CD4-positive, alpha-beta T cell treated with Interleukin-4 for 1 hour (primary cell): ENCODE measurements at regions not wholly inside any gene's neighbourhood (a gene's known extent, or its start where the extent isn't known, plus 50 kb on each side); places are given as distances from the start of the nearest gene placed in this dataset.

Experiments
- DNase-seq, 2 donors: peaks; one replicate each; pipeline ENCODE4 v3.0.0-alpha.2; 2020 to 2022

GRCh38 chr3:70899816-70900215 is 587.4 kb upstream of the MDFIC2 start:
- no peak for DNase-seq

DNA sequence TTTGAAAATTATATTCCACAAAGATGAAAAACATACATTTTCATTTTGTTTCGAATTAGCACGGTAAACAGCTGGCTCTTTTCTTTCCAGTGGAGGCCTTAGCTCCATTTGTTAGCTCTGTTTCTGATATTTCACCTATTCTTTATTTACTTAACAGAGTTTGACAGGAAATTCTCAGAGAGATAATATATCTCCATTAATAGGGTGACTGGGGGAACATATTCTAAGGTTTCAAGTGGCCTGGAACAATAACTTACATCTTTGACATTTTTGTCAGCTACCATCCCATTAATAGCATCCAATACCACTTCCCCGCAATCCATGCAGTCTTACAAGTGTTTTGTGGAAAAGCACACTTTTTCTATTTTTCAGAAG is 577.6 kb upstream of the MDFIC2 start:
- DNase-seq = no peak

DNA sequence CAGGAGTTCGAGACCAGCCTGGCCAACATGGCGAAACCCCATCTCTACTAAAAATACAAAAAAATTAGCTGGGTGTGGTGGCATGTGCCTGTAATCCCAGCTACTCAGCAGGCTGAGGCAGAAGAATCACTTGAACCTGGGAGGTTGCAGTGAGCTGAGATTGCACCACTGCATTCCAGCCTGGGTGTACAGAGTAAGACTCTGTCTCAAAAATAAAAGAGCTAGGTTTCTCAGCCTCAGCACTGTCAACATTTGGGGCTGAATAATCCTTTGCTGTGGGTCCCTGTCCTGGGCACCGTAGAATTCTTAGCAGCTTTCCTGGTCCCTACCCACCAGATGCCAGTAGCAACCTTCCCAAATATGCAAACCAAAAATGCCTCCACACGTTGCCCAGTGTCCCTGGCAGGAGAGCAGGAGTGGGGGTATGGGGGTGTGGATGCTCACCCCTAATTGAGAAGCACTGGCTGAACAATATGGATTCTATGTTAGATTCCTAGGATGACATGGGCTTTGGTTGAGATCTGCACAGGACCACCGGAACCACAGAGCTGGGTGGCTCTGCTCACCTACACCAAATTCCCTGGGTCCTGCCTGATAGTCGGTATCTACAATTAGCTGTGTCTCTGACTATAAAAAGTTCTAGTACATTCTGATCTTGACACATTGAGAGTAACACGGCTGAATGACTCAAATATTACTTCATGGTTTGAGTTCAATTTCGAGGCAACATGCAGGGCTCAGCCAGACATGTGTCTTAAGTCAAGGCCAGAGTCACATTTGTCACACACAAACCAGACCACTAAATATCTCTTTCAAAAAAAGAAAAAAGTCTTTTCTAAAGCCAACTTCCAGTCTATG is 577.0 kb upstream of the MDFIC2 start:
- DNase-seq = no peak

DNA sequence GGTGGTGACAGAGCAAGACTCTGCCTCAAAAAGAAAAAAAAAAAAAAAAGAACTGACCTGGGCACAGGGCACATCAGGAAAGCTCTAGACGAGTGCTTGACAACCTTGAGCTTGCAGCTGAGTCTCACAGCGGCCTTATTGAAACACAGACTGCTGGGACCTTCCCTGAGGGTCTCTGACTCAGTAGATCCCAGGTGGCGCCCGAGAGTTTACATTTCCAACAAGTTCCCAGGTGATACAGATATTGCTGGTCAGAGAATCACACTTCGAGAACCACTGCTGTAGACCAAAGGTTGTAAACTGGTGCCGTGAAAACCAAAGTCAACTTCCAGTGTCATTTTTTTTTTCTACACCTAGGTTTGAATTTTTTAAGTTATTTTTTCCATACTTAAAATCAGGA is 573.2 kb upstream of the MDFIC2 start:
- no peak for DNase-seq

DNA sequence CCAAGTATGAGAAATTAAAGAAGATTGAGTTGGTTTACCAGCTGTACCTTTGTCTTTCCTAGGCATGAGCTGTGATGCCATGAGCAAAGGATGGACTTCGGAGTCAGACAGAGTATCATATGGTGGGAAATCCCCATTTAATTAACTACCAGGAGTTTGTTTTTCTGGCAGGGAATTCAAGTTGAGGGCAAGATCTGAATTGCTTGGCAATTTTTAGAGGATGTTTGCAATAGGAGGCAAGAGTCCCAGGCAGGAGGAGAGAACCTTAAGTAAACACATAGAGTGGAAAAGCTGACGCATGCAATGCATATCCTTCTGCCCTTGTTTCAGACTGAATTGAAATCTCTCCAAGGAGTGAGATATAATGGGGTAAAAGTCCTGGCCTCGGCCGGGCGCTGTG is 569.7 kb upstream of the MDFIC2 start:
- no peak for DNase-seq

DNA sequence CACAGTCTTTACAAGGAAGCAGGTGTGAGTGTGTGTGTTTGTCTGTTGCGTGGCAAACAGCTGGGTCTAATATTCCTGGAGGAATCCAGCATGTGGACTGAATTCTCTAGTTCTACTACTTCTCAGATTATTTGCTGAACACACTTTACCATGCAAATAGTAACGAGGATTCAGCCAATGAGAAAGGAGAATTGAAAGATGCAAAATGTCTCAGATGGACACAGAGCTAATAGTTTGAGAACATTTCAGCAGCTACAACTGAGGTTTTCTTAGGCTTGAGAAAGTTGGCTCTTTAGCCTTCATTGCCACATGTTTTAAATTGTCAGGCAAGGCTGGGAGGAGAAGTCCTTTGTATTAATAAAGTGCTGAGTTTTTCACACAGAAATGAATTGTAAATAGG is 568.0 kb upstream of the MDFIC2 start:
- DNase-seq = no peak

DNA sequence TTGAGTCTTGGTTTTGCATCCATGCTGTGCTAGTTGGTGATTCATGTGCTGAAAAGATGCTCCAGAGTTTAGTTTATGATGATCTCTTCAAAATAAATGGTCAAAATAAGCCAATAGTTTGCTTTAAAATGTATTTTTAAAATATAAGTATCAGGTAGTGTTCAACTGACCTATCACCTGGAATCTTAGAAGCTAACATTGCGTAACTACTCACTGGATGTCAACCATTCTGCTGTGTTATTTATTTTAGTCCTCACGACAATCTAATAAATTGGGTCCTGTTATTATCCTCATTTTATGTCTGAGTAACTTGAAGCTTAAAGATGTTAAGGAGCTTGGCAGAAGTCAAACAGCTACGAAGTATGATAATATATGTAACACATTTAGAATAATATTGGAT is 563.7 kb upstream of the MDFIC2 start:
- no peak for DNase-seq

DNA sequence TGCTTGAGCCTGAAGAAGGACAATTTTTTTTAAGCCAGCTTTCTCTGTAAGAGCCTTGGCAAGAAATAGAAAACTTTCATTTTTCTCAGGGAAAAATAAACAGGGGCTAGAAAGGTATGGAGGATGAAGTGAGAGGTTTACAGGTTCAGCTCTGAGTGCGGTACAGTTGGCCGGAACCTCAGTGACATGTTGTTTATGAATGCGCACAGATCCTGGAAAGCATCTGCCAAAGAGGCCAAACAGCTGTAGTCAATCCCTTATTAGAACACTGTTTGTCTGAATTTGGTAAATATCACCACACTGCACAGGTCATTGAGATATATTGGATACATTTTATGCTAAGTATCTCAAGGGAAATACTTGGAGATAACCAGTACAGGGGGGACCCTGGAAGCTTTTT is 561.8 kb upstream of the MDFIC2 start:
- no peak for DNase-seq

DNA sequence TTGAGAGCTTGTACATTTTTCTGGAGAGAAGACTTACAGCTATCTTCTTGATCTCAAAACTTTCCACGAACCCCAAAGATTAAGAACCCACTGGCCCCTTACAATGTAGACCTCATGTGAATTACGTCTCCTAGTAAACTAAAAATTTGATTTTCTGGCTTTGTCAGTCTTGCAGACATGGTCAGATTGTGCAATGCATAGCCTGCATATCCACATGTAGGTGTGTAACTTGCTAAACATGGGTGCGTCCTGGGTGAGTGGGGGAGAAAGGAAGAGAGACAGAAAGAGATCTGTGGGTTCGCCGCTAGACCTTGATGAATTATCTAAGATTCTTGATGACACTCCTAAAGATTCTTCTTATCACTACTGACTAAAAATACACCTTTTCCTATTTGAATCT is 561.2 kb upstream of the MDFIC2 start:
- no peak for DNase-seq

DNA sequence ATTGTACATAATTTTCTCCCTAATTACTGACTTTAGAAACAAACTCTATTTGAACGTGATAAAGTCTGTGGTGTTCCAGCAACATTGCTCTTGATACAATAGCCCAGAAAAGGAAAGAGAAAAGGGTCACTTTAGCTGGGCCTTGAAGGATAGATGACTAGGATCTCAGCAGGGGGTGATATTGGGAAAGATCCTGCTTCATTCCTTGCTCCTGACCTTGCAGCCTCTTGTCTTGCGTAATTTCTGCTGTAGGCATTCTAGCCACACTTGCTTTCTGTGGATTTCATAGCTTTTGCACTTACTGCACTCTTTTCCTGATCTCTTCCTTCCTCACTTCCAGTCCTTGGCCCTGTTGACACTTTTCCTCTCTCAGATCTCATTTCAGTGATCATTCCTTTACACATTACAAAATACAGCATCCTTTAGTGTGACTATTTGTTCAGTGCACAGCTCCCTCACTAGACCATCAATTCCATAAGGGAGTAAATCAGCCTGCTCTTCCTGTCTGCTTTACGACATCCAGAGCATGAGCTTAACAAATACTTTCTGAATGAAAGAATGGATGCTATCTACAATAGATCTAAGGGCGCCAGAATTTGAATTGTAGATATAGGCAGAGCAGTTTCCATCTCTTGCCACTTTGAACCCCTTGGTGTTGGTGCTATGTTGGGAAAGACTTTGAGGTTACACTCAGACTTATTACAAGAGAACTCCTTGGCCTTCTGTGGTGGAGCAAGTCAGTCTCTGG is 559.6 kb upstream of the MDFIC2 start:
- DNase-seq = no peak

DNA sequence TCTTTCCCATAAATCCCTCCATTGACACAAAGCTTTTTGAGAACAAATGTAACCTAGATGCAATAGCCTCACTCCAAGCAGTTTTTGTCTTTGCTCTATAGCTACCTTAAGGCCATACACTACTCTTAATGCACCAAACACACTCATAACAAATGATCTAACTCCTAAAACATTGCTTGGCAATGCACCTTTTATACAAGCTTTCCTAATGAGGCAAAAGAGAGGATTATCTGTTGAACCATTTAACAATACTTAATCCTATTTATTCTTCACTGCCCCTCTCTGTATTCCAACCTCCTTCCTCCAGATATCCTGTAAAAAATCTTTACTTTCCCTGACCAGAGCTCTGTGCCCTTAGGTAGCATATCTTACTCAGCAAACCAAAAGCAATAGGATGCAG is 558.1 kb upstream of the MDFIC2 start:
- no peak for DNase-seq

GRCh38 chr3:70868561-70868960 is 556.1 kb upstream of the MDFIC2 start:
- DNase-seq = no peak

GRCh38 chr3:70863049-70863448 is 550.6 kb upstream of the MDFIC2 start:
- DNase-seq = no peak

DNA sequence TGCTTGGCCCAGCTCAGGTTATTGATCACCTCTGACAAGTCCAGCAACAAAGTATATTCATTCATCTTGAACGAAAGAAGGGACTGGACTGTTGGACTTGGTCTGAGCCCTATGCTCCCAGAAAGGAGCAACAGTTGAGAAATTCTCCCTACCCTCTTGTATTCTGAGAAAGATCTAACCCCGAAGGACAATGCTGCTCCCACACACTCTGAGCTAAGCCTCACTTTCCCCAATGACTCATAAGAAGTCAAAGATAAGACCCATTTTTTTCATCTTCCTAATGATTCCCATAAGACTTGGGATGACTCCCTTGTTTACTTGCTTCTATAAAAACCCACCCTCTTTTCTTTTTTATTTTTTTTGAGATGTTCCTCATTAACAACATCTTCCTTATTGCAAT is 549.4 kb upstream of the MDFIC2 start:
- no peak for DNase-seq

DNA sequence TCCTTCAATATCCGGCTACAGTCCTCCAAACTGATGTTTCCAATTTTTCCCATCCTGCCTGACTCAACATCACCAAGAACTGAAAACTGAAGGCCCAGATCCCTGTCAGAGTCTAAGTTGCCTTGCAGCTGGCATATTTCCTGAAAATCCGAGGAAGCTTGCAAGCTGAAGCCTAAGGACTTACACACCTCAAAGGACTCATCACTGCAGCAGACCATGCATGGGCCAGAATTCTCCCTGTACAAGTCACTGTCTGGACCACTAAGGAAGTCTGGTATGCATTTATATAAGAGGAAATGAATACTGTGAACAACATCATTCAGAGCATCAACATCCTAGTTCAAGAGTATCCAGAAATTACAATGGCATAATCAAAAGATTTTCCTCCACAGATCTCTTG is 548.8 kb upstream of the MDFIC2 start:
- no peak for DNase-seq

GRCh38 chr3:70857916-70858315 is 545.5 kb upstream of the MDFIC2 start:
- no peak for DNase-seq

DNA sequence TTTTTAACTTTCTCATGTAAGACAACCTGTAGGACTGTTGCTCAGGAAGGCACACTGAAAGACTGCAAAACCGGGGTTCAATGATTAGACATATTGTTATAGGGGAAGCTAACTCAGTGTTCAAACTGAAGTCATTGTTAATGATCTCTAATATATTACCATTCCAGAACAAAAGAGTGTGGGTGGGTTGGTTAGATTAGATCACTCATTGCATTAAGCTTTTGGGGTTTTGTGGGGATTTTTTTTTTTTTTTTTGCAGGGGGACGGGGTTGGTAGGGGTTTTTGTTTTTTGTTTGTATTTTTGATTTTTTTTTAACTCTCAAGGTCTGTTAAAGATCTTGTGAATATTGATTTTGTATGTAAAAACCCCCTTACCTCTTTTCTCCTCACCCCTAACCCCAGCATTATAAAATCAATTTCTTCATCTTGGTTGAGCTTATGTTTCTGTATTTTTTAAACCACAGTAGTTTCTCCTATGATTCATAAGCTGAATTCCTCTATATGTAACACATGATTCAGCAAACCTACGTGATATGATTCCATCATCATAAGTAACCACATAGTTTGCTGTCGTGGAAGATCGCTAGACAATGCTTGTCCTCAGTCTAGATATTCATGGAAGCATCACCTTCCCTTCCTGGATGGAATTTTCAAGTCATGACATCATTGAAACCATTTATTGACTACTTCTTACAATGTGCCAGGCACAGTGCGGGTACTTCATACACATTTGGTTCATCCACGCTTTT is 544.1 kb upstream of the MDFIC2 start:
- no peak for DNase-seq

- DNase-seq = no peak
Measured at GRCh38 chr3:70855149-70855548, 542.7 kb upstream of the MDFIC2 start.

GRCh38 chr3:70854108-70854507 is 541.7 kb upstream of the MDFIC2 start:
- DNase-seq = no peak

DNA sequence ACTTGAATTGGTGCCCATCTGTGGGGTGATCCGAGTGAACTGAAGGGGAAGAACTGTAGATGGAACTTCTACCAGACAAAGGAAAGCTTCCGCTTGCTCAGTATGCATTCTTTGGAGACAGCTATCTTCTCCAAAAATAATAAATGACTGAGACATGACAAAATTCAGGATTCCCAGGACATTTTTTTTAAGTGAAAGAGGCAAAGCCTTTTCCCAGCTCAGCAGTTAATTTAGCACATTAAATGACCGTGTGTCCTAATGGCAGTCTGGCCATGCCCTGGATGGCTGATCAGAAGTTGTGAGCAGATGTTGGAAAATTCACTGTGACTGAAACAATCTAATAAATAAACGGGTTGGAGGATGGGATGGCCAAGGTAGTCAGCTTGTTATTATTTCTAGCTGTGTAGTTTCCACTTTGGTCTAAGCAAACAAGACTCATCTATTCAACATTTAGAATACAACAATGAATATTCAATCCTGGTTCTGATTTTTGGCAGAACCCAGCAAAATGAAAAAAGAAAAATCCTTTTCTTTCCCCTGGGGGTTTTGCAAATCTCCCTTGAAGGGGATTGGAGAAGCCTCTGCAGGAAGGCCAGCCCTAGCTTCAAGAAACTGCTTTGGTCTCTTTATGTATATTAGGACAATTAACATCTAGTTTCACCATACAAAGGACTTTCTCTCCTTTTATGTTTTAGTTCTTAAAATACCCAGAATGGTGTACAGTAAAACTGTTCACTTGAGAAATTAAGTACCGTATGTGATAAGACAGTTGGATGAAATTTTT is 540.9 kb upstream of the MDFIC2 start:
- DNase-seq = no peak

DNA sequence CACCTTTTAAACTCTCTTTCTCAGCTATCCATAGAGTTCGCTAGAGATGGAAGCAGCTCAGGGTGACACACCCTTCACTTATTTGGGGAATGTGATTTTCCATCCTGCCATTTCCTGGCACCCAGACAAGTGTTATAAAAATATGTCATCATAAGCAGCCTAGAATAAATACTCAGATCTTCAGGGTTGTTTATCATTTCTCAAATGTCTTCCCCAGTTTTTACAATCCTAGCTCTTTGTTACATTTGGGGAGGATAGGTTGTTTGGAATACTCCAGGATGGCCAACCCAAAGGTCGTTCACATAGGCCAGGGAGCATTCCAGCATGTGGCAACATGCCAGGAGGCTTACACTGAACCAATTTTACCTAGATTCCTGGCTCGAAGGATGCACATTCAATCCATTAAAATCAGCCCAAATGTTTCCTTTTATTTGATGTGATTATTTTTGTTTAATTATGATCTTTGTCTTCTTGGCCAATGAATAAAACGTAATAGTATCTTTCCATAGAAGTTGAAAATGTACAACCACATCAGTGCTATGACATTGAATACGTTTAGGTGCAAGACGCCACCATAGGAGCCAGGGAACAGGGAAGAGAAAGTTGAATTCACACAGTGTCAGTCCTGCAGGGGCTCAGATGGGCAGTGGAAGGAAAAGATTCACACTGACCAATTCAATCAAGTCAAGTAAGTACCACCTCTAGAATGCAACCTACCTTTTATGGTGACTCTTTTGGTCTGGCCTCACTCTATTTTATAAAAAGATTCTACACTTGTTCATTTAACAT is 537.7 kb upstream of the MDFIC2 start:
- no peak for DNase-seq
